VCaP (cell line): ENCODE measurements at regions not wholly inside any gene's neighbourhood (a gene's known extent, or its start where the extent isn't known, plus 50 kb on each side); places are given as distances from the start of the nearest gene placed in this dataset.

Source experiments
- H3K27ac ChIP-seq: fragments of 450-650 bp; 2 replicates; pipeline ENCODE4 v1.5.1; 2017
- CTCF ChIP-seq: fragments of 450-650 bp; conservative IDR thresholded peaks from 2 replicates; pipeline ENCODE4 v1.5.1; 2017; ENCODE audit warnings: mild to moderate bottlenecking, moderate library complexity

- no peak overlapping the region for H3K27ac ChIP-seq
- no peak for TF ChIP-seq CTCF
These were observed 399.9 kb upstream of the IGFBP3 start for GRCh38 chr7:46320956-46321355.

DNA sequence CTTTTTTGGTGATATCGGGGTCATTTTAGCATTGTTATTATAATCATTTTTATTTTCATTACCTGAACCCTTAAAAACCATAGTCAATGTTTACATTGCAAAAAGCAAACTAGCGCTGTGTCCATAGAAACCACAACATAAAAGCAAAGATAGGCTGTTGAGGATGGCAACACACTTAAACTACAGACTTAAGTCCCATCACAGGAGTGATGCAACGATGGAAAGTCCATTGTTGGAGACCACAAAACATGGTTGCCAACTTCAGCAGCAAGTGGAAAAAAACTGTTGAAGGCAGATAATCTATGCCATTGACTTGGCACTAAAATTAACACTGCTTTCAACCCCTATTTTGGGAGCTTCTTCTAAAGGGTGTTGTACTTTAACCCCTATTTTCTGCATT is 398.8 kb upstream of the IGFBP3 start:
- no peak for TF ChIP-seq CTCF

DNA sequence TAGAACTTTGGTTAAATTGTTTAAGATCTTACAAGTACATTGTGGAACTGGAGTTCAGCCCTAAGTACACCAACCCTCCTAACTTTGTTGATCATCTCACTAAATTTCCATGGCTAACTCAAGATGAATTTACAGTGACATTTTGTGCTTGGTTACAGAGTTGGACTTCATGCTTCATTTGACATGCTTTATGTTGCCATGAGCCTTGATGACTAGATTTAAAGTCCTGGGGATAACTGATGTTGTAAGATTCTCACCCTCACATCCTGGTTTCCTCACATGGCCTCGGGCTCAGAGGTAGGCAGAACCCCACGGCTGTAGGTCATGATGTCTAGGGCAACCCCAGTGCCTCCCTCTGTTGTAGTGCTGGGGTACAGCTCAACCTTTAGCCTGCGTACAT is 397.2 kb upstream of the IGFBP3 start:
- no peak for TF ChIP-seq CTCF
- no peak overlapping the region for H3K27ac ChIP-seq

More for the DNA sequence above, 398.8 kb upstream of the IGFBP3 start:
- H3K27ac ChIP-seq = no peak overlapping the region

- no peak overlapping the region; the same call in 1 of the 2 replicates for H3K27ac ChIP-seq
- no peak for TF ChIP-seq CTCF
These were observed 396.2 kb upstream of the IGFBP3 start for GRCh38 chr7:46317256-46317655.

DNA sequence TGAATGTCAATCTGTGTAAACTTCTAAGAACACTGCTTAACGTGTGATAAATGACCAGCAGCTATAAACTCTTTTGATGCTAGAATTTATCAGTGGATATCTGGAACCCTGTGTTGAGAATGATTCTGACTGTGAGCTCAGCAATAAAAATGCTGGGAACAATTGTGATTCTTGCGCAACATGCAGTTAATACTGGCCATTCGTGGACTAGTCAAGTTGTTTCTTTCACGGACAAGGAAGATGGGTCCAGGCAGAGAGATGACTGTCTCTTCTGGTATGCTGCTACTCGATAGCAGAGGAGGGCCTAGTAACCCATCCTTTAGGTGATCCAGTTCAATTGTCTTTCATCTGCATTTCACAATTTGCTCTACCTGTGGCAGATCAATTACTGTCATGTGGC is 394.8 kb upstream of the IGFBP3 start:
- no peak for TF ChIP-seq CTCF
- peak overlapping the region; percentile 34 for H3K27ac ChIP-seq

GRCh38 chr7:46301677-46302076 is 380.6 kb upstream of the IGFBP3 start:
- no peak for TF ChIP-seq CTCF

DNA sequence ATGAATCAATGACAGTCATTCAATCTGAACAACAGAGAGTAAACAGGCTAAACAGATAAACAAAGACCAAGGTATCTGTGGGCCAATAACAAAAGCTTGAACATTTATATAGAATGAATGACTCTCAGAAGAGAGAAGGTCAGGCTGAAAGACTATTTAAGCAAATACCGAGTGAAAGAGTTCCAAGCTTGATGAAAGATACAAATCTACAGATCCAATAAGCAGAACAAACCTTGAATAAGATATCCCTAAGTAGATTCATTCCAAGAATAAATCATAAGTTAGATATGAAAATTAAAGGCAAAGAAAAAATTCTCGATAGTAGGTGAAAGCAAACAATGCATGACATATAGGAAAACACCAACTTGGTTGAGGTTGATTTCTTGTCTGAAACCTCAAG is 376.4 kb upstream of the IGFBP3 start:
- TF ChIP-seq CTCF = no peak

More at GRCh38 chr7:46301677-46302076, 380.6 kb upstream of the IGFBP3 start:
- no peak overlapping the region for H3K27ac ChIP-seq

GRCh38 chr7:46296526-46296925 is 375.5 kb upstream of the IGFBP3 start:
- no peak for TF ChIP-seq CTCF
- no peak overlapping the region for H3K27ac ChIP-seq

More for the DNA sequence above, 376.4 kb upstream of the IGFBP3 start:
- H3K27ac ChIP-seq = no peak overlapping the region
